Trophoblast cell (in vitro differentiated cells and primary cell): ENCODE measurements at regions not wholly inside any gene's neighbourhood (a gene's known extent, or its start where the extent isn't known, plus 50 kb on each side); places are given as distances from the start of the nearest gene placed in this dataset.
A peak's percentile ranks its signal among the peaks of the same experiment; 100 is the strongest.

ENCODE experiments used
- DNase-seq, 2 donors: peaks; one replicate each; pipeline ENCODE4 v3.0.0-alpha.2; 2016
- H2AFZ ChIP-seq: 2 replicates; pipeline ENCODE4 v1.6.1; 2013; ENCODE audit warnings: low read length, moderate library complexity, mild to moderate bottlenecking; ENCODE audit not compliant: insufficient read depth, poor library complexity
- H2AK5ac ChIP-seq: 2 replicates; pipeline ENCODE4 v1.6.1; 2013; ENCODE audit warnings: mild to moderate bottlenecking, low read length
- H2BK120ac ChIP-seq: 2 replicates; pipeline ENCODE4 v1.6.1; 2013; ENCODE audit warnings: low read length, mild to moderate bottlenecking, moderate library complexity; ENCODE audit not compliant: insufficient read depth, poor library complexity
- H2BK12ac ChIP-seq: 2 replicates; pipeline ENCODE4 v1.6.1; 2013; ENCODE audit warnings: mild to moderate bottlenecking, low read length, moderate library complexity
- H2BK5ac ChIP-seq: 2 replicates; pipeline ENCODE4 v1.6.1; 2013; ENCODE audit warnings: low read length, low read depth, moderate library complexity, mild to moderate bottlenecking; ENCODE audit not compliant: poor library complexity
- H3K14ac ChIP-seq: 2 replicates; pipeline ENCODE4 v1.6.1; 2013; ENCODE audit warnings: mild to moderate bottlenecking, low read length
- H3K18ac ChIP-seq: 2 replicates; pipeline ENCODE4 v1.6.1; 2013; ENCODE audit warnings: mild to moderate bottlenecking, low read length
- H3K23ac ChIP-seq: 2 replicates; pipeline ENCODE4 v1.6.1; 2013; ENCODE audit warnings: low read length
- H3K27ac ChIP-seq: 2 replicates; pipeline ENCODE4 v1.5.1; 2013; ENCODE audit warnings: low read depth, mild to moderate bottlenecking, inconsistent platforms, low read length, moderate library complexity
- H3K27me3 ChIP-seq: 2 replicates; pipeline ENCODE4 v1.6.1; 2013; ENCODE audit warnings: inconsistent platforms, mild to moderate bottlenecking, low read length, moderate library complexity; ENCODE audit not compliant: insufficient read depth
- H3K36me3 ChIP-seq, 2 experiments: 1 replicate in 1 of 2; 2 replicates in 1 of 2; pipeline ENCODE4 v1.6.1; 2013; ENCODE audit warnings: low read length in 2 of 2, mild to moderate bottlenecking in 2 of 2, moderate library complexity in 1 of 2; ENCODE audit not compliant: insufficient read depth in 2 of 2, control insufficient read depth in 1 of 2
- H3K4ac ChIP-seq: 2 replicates; pipeline ENCODE4 v1.6.1; 2013; ENCODE audit warnings: low read depth, mild to moderate bottlenecking, low read length, moderate library complexity
- H3K4me1 ChIP-seq, 2 experiments: 1 replicate in 1 of 2; 2 replicates in 1 of 2; pipeline ENCODE4 v1.6.1; 2013; ENCODE audit warnings: low read length in 2 of 2, mild to moderate bottlenecking in 2 of 2, moderate library complexity in 1 of 2; ENCODE audit not compliant: insufficient read depth in 2 of 2, control insufficient read depth in 1 of 2
- H3K4me2 ChIP-seq: 2 replicates; pipeline ENCODE4 v1.6.1; 2013; ENCODE audit warnings: inconsistent platforms, mild to moderate bottlenecking, low read length, moderate library complexity
- H3K4me3 ChIP-seq: 2 replicates; pipeline ENCODE4 v1.5.1; 2013; ENCODE audit warnings: mild to moderate bottlenecking, low read depth, low read length, inconsistent platforms
- H3K79me1 ChIP-seq: one replicate; pipeline ENCODE4 v1.6.1; 2013; ENCODE audit warnings: low read length
- H3K79me2 ChIP-seq: 2 replicates; pipeline ENCODE4 v1.6.1; 2013; ENCODE audit warnings: low read length, mild to moderate bottlenecking; ENCODE audit not compliant: control insufficient read depth, insufficient read depth, poor library complexity
- H3K9ac ChIP-seq: 2 replicates; pipeline ENCODE4 v1.6.1; 2013; ENCODE audit warnings: mild to moderate bottlenecking, low read length
- H3K9me3 ChIP-seq: 2 replicates; pipeline ENCODE4 v1.6.1; 2013; ENCODE audit warnings: low read depth, mild to moderate bottlenecking, control low read depth, inconsistent platforms, low read length; ENCODE audit not compliant: insufficient read depth
- H4K12ac ChIP-seq: 2 replicates; pipeline ENCODE4 v1.6.1; 2013; ENCODE audit warnings: low read depth, mild to moderate bottlenecking, low read length, moderate library complexity
- H4K8ac ChIP-seq: 2 replicates; pipeline ENCODE4 v1.6.1; 2013; ENCODE audit warnings: low read depth, mild to moderate bottlenecking, low read length, moderate library complexity
- H4K91ac ChIP-seq: one replicate; pipeline ENCODE4 v1.6.1; 2013; ENCODE audit warnings: low read depth, mild to moderate bottlenecking, low read length, moderate library complexity
- WGBS: extraction: QIAGEN DNeasy Blood & Tissue Kit; methylation state at CpG from one replicate; pipeline ENCODE4 v1.1.7; 2013; ENCODE audit warnings: missing lambda C conversion rate; ENCODE audit not compliant: insufficient read length, insufficient coverage; ENCODE audit errors: extremely low coverage; 5-methylcytosine and 5-hydroxymethylcytosine counted together

- no peak overlapping the region for H2BK5ac ChIP-seq
- H3K79me1 ChIP-seq = no peaks in the 10 kb centered on the region
- H3K4me3 ChIP-seq = no peak overlapping the region
- no peak overlapping the region for H2AFZ ChIP-seq
- H4K91ac ChIP-seq = no peak overlapping the region
- H3K4ac ChIP-seq = no peak overlapping the region
- H3K23ac ChIP-seq = no peak overlapping the region
- no peak overlapping the region for H2BK120ac ChIP-seq
- H3K9ac ChIP-seq = no peak overlapping the region
- no peaks in the 10 kb centered on the region for H3K36me3 ChIP-seq
- H3K4me1 ChIP-seq = no peaks in the 10 kb centered on the region
- no peaks in the 10 kb centered on the region for H3K9me3 ChIP-seq
- no peak overlapping the region for H3K14ac ChIP-seq
- no peak overlapping the region for H4K8ac ChIP-seq
- H3K18ac ChIP-seq = no peak overlapping the region
- no peaks in the 10 kb centered on the region for H3K27me3 ChIP-seq
- H2AK5ac ChIP-seq = no peak overlapping the region
- H2BK12ac ChIP-seq = no peak overlapping the region
- no peak overlapping the region for H3K4me2 ChIP-seq
- no peak overlapping the region for H3K27ac ChIP-seq
- no peaks in the 10 kb centered on the region for H3K79me2 ChIP-seq
- no peak for DNase-seq
- no peak overlapping the region for H4K12ac ChIP-seq
Measured at GRCh38 chr2:198253995-198254394, 449.6 kb downstream of the PLCL1 start.

GRCh38 chr2:198252472-198252871, 448.1 kb downstream of the PLCL1 start:
- no peaks in the 10 kb centered on the region for H3K79me1 ChIP-seq
- no peak overlapping the region for H3K4me2 ChIP-seq
- no peak overlapping the region for H2BK5ac ChIP-seq
- H2BK120ac ChIP-seq = no peak overlapping the region
- no peaks in the 10 kb centered on the region for H3K79me2 ChIP-seq
- H3K4ac ChIP-seq = no peak overlapping the region
- H2AFZ ChIP-seq = no peak overlapping the region
- no peak overlapping the region for H4K12ac ChIP-seq
- H3K18ac ChIP-seq = no peak overlapping the region
- no peak overlapping the region for H3K4me3 ChIP-seq
- WGBS = no CpG with 5 or more reads among the region's 1 CpG
- H2BK12ac ChIP-seq = no peak overlapping the region
- H3K9me3 ChIP-seq = no peaks in the 10 kb centered on the region
- no peaks in the 10 kb centered on the region for H3K4me1 ChIP-seq
- no peak overlapping the region for H4K91ac ChIP-seq
- no peak overlapping the region for H3K27ac ChIP-seq
- no peak overlapping the region for H2AK5ac ChIP-seq
- DNase-seq = no peak
- H4K8ac ChIP-seq = no peak overlapping the region
- H3K36me3 ChIP-seq = no peaks in the 10 kb centered on the region
- no peak overlapping the region for H3K23ac ChIP-seq
- no peak overlapping the region for H3K14ac ChIP-seq
- H3K27me3 ChIP-seq = no peaks in the 10 kb centered on the region
- no peak overlapping the region for H3K9ac ChIP-seq

GRCh38 chr2:198242093-198242492, 437.7 kb downstream of the PLCL1 start:
- Histone ChIP-seq H3K4me2 (no peak overlapping the region), H2BK12ac (no peak overlapping the region)
- WGBS = no CpG with 5 or more reads among the region's 3 CpGs

GRCh38 chr2:198238429-198238828, 434.0 kb downstream of the PLCL1 start:
- H4K8ac ChIP-seq = no peak overlapping the region
- H3K27me3 ChIP-seq = no peaks in the 10 kb centered on the region
- no peak overlapping the region for H2BK5ac ChIP-seq
- no peak overlapping the region for H3K9ac ChIP-seq
- H3K27ac ChIP-seq = no peak overlapping the region
- no peak overlapping the region for H2BK12ac ChIP-seq
- no peak overlapping the region for H4K91ac ChIP-seq
- H3K4ac ChIP-seq = no peak overlapping the region
- no peak overlapping the region for H4K12ac ChIP-seq
- H3K23ac ChIP-seq = no peak overlapping the region
- H2AFZ ChIP-seq = no peak overlapping the region
- no peak for DNase-seq
- H3K36me3 ChIP-seq = no peaks in the 10 kb centered on the region
- no peak overlapping the region for H2AK5ac ChIP-seq
- H3K4me1 ChIP-seq = no peaks in the 10 kb centered on the region
- H3K18ac ChIP-seq = no peak overlapping the region
- no peaks in the 10 kb centered on the region for H3K9me3 ChIP-seq
- no peaks in the 10 kb centered on the region for H3K79me2 ChIP-seq
- H2BK120ac ChIP-seq = no peak overlapping the region
- H3K79me1 ChIP-seq = no peaks in the 10 kb centered on the region
- no peak overlapping the region for H3K4me3 ChIP-seq
- H3K14ac ChIP-seq = no peak overlapping the region
- H3K4me2 ChIP-seq = no peak overlapping the region

More at GRCh38 chr2:198242093-198242492, 437.7 kb downstream of the PLCL1 start:
- no peak overlapping the region for H3K4me3 ChIP-seq
- no peak overlapping the region for H3K27ac ChIP-seq
- no peaks in the 10 kb centered on the region for H3K36me3 ChIP-seq
- no peak overlapping the region for H2AK5ac ChIP-seq
- H2BK120ac ChIP-seq = no peak overlapping the region
- H2BK5ac ChIP-seq = no peak overlapping the region
- H3K4ac ChIP-seq = no peak overlapping the region
- H3K79me1 ChIP-seq = no peaks in the 10 kb centered on the region
- H4K12ac ChIP-seq = no peak overlapping the region
- no peak for DNase-seq
- peak overlapping the region; percentile 89 for H3K23ac ChIP-seq
- H4K91ac ChIP-seq = no peak overlapping the region
- no peak overlapping the region for H3K9ac ChIP-seq
- no peaks in the 10 kb centered on the region for H3K4me1 ChIP-seq
- H2AFZ ChIP-seq = no peak overlapping the region
- no peaks in the 10 kb centered on the region for H3K79me2 ChIP-seq
- H3K9me3 ChIP-seq = no peaks in the 10 kb centered on the region
- no peak overlapping the region for H3K14ac ChIP-seq
- H3K27me3 ChIP-seq = no peaks in the 10 kb centered on the region
- no peak overlapping the region for H3K18ac ChIP-seq
- no peak overlapping the region for H4K8ac ChIP-seq

GRCh38 chr2:198236338-198236737, 431.9 kb downstream of the PLCL1 start:
- no peak overlapping the region for H4K12ac ChIP-seq
- no peaks in the 10 kb centered on the region for H3K79me1 ChIP-seq
- no peak overlapping the region for H2BK120ac ChIP-seq

More at GRCh38 chr2:198236338-198236737, 431.9 kb downstream of the PLCL1 start:
- no peaks in the 10 kb centered on the region for H3K79me2 ChIP-seq
- no peaks in the 10 kb centered on the region for H3K9me3 ChIP-seq
- no peak overlapping the region for H3K23ac ChIP-seq
- no peak overlapping the region for H2BK5ac ChIP-seq
- no peak overlapping the region for H2AFZ ChIP-seq
- no peak overlapping the region for H3K4ac ChIP-seq
- no peak overlapping the region for H3K9ac ChIP-seq
- no peaks in the 10 kb centered on the region for H3K36me3 ChIP-seq
- H4K91ac ChIP-seq = no peak overlapping the region
- no peak overlapping the region for H3K4me3 ChIP-seq
- H2AK5ac ChIP-seq = no peak overlapping the region
- no peak overlapping the region for H3K14ac ChIP-seq
- no peaks in the 10 kb centered on the region for H3K27me3 ChIP-seq
- H4K8ac ChIP-seq = no peak overlapping the region
- H3K27ac ChIP-seq = no peak overlapping the region
- H3K18ac ChIP-seq = no peak overlapping the region
- DNase-seq = no peak
- no peak overlapping the region for H2BK12ac ChIP-seq
- no peaks in the 10 kb centered on the region for H3K4me1 ChIP-seq
- H3K4me2 ChIP-seq = no peak overlapping the region
